Kidney capillary endothelial cell (primary cell): ENCODE measurements at regions not wholly inside any gene's neighbourhood (a gene's known extent, or its start where the extent isn't known, plus 50 kb on each side); places are given as distances from the start of the nearest gene placed in this dataset.
"Not testable (repeated sequence)": the region's sequence is repeated elsewhere in the genome, so short reads cannot be mapped to it uniquely, and the experiment has no call there.

Experiments
- DNase-seq: peaks from one replicate; pipeline ENCODE4 v3.0.0-alpha.2; 2018; ENCODE audit warnings: low spot score

DNA sequence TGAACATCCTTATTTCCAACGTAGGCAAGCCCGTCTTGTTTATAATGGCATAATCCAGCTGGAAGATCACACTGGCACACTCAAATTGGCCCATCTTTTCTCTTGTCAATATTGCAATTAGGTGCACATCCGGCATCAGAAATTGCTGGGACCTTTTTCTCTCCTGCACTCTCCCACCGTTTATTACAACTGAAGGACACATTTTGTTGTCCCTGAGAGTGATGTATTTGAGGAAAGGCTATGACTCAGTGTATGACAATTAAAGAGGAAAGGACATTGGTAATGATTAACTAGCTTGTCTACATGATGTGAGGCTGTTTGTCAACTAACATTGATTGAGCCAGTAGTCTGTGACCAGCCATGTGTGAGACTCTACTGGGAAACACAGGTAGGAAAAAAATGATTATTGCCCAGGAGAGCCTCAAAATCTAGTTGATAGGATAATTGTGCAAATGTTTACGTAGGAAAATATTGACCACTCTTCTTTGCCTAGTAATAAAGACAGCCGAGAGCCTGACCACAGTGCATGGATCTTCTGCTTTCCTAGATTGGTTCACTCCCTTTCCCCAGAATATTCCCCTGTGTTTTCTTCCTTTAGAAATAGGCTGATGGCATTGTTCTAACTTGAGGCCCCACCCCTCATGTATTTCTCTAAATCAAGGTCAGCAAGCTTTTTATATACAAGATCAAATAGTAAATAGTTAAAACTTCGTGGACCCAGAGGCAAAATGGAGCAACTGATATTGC, 230.0 kb upstream of the BTBD3 start:
- peak; percentile 29 for DNase-seq

DNA sequence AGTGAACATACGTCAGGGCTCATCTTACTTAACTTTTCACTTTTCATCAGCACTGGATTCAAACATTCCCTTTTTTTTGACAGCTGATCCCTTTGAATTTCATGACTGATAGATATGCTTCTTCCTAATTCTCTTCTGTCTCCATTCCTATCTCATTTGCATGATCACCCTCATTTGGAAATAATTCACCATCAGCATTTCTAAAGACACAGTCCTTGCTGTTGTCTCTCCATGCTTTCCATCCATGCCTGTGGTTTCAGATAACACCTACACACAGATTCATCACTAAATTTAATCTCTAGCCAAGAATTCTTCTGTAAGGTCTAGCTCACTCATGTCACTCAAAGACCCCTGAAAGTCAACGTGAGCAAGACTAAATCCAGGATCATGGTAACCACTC, 228.4 kb upstream of the BTBD3 start:
- no peak for DNase-seq

DNA sequence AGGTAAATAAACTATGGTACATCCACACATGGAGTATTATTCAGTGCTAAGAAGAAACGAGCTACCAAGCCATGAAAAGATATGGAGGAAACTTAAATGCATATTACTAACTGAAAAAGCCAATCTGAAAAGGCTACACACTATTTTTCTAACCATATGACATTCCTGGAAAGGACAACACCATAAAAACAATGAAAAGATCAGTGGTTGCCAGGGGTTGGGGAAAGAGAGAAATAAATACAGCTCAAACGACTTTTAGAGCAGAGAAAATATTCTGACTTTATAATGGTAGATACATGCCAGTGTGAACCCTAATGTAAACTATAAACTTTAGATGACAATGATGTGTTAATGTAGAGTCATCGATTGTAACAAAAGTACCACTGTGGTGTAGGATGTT, 225.9 kb upstream of the BTBD3 start:
- no peak for DNase-seq

DNA sequence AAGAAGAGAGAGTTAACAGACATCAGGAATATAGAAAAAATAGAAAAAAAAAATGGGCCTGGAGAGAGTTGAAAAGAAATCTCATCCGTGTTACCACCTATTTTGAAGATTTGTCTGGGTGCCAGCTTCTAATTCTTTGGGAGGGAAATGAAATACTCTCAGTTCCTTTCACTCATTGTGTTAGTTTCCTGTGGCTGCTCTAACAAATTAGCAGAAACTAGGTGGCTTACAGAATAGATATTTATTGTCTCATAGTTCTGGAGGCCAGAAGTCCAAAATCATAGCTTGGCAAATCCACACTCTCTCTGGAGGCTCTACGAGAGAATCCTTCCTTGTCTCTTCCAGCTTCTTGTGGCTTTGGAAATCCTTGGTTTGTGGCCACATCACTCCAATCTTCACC, 225.1 kb upstream of the BTBD3 start:
- no peak for DNase-seq

DNA sequence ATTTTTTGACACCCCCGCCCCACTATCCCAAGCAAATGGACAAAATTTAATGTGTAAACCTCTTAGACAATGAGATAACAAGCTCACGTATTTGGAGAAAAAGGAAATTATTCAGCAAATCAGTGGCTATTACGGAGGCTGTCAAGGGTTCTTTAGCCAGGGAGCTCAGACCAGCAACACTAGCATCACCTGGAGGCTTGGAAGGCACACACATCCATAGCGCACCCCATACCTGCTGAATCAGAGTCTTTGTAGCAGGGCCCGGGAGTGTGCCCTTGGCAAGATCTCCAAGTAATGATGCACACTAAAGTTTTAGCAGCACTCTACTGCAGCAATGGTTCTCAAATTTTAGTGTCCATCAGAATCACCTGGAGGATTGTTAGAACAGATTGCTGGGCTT, 223.2 kb upstream of the BTBD3 start:
- DNase-seq = no peak

DNA sequence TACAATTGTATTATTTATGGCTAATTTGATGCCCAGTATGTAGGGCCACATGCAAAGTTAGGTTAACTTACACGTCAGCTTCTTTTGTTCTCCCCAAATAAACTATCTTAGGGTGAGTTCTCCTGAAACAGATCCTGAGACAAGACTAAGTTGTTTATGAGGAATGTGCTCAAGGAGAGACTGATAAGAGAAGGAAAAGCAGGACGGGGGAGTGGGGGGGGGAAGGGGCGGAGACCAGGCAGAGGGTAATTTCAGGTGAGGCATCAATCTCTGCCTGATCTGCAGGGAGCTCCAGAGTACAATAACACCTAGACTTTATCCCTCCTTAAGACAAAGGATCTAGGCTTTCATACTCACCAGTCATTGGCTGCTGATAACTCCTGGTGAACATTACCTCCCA, 220.6 kb upstream of the BTBD3 start:
- DNase-seq = no peak

DNA sequence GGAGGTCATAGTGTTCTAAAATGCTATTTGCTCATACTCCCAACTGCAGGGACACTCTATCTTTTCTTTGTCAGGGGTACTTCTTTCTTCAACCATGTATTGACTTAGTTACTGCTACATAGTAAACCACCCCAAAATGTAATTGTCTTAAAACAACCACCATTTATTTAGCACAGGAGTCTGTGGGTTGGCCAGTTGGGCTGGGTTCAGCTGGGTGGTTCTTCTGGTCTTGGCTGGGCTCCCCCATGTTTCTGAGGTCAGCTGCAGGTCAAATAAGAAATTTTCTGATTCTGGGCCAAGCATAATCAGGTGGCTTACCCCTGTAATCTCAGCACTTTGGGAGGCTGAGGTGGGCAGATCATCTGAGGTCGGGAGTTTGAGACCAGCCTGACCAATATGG, 220.0 kb upstream of the BTBD3 start:
- no peak for DNase-seq

DNA sequence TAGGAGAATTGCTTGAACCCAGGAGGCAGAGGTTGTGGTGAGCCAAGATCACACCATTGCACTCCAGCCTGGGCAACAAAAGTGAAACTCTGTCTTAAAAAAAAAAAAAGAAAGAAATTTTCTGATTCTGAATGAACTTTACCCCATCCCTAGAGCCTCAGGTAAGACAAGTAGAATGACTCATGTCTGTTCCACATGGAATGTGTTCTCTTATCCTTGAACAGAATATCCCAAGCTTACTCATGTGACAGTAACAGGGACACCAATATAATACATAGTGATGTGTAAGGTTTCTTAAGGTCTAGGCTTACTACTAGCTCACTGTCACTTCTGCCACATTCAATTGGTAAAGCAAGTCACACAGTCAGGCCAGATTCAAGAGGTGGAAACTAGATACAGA, 219.6 kb upstream of the BTBD3 start:
- no peak for DNase-seq

DNA sequence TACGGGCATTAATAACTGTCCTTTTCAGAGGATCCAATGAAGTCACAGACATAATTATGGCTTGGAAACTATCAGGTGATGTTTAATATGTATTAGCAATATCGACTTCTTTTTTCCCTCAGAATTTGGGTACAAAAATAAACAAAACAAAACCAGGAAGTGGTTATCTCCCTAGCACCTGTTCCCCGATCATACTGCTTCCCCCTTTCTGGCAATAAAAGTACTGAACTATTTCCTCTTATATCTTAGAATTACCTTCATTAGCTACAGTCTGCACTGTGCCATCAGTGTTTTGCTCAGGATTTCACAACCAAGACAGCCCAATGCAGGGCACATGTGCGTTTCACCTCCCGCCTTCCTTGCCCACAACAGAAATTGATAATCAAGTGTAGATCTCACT, 216.9 kb upstream of the BTBD3 start:
- DNase-seq = no peak

DNA sequence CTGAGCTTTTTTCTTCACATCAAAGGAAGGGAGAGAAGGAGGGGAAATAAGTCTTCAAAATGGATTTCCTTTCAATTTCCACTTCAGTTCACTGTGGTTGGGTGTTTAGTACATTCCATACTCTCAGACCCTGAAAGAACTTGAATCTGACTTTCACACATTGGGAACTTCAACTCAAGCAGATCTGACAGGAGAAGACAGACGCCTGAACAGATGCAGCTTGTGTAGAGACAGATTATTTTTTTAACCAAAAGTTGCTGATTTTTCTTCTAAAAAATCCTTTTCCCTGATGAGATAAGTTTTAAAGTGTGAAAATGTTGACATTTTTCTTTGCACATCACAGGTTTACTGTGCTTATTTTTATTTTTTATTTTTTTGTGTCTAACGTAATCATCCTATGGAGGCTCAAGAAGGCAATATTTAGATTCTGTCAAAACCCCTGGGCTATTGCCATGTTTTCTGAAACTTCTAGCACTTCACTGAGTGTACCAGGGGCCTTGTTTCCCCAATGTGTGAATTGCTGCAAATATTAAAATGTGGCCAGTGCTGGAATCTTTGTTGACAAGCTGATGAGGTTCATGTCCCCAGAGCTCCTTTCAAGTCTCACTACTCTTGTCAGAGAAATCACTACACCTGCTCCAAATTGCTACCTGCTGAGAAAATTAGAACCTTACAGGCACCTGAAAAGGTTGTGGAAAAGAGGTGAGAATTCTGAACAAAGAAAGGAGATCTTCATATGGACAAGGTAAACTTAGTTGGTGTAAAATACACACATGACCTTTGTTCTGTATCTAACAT, 214.8 kb upstream of the BTBD3 start:
- no peak for DNase-seq

DNA sequence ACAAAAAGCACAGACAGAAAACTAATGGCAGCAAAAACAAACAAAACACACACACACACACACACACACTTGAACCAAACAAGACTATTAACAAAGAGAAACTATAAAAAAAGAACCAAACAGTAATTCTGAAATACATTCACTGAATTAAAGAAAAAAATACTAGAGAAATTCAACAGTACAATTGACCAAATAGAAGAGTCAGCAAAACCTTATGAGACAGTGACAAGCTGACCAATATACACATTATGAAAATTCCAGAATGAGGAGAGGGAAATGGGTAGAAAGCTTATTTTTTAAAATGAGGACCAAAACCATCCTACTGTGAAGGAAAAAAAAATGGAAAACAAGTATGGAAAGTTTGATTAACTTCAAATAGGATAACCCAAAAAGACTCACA, 212.2 kb upstream of the BTBD3 start:
- DNase-seq = no peak

DNA sequence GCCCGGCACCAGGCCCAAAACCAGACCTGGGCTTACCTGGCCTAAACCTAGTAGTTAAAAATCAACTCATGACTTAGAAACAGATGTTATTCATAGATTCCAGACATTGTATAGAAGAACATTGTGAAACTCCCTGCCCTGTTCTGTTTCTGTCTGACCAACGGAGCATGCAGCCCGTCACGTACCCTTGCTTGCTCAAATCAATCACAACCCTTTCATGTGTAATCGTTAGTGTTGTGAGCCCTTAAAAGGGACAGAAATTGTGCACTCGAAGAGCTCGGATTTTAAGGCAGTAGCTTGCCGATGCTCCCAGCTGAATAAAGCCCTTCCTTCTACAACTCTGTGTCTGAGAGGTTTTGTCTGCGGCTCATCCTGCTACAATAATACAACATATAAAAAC, 209.5 kb upstream of the BTBD3 start:
- DNase-seq = not testable (repeated sequence)

DNA sequence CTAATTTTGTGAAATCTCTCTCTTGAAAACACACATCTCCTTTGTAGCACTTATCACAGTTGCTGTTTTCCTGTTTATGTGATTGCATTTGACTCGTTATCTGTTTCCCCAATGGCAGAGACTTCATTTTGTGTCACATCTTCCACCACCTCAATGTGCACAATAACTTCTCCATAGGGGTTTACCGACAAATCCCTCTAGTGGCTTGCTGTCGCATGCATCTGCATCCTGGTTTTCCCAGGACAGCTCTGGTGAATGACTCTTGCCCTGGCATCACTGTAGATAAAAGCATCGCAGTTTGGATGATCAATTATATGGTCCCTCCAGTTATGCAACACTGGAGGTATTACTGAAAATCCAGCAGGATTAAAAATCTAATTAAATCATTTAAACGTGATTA, 206.5 kb upstream of the BTBD3 start:
- no peak for DNase-seq

DNA sequence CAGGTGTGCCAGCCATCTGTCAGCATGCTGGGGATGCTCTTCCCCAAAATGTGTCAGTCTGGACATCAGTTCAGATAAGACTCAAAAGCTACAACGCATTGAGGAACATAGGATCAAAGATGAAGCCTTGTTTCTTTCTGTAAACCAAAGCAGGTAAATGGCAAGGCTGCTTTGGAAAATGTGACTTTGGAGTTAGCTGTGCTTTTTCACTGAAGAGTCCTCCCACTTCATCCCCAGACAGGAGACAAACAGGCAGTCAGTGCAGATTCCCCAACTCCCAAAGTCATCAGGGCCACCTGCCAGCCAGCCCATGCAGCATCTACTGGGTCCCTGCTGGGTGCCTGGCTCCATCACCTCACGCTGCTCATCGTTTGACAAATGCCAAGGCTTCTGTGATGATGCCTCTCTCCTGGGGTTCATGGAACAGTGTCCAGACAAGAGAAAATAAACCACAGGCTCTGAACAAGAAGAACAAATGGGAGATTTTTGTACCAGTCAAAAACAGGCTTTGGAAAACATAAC, 205.0 kb upstream of the BTBD3 start:
- DNase-seq = no peak

DNA sequence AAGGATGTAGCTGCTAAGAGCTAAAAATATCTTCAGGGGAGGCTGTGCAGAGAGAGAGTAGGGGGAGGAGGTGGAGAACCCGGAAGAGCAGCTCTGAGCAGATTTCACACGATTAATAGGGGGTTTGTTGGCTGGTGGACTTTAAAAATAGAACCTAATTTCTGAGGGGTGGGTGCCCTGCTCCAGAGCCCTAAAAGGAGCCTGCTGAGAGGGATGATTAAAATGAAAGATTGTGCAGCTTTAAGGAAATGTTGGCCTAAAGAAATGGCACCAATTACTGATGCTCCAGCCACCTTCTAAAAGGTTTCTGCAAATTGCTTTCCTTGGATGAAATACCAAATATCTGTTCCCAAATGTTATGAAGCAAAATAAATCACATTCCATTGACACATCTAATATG, 202.8 kb upstream of the BTBD3 start:
- DNase-seq = no peak

DNA sequence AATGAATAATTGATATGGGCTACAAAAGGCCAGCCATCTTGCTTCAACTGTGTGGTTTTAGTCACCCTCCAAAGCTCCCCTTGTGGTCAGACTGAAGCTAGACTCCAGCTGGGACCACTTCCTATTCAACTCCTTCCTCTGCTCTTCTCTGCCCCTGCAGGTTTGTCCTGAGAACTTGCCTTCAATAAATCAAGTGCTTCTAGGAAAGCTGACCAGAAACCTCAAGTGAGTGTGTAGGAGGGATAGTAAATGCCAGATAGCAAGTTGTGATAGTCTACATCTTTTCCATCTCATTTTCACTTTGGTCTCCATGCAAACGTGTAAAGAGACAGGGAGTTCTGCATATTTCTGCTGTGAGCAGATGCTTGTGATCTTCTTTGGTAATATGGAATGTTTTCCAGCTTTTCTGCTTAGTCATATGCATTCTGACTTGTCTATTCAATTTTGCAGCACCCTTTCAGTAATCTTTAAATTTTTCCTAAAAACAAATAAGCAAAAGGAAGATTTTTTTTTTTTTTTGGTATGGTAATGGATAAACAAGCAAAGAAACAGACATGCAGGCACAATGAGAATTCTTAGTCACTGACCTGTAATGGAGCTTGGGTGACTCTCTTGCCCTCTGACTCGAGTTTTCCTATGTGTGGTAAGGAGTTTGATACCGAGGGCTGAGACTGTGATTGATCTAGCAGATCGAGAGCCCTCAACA, 201.3 kb upstream of the BTBD3 start:
- DNase-seq = peak; percentile 36

DNA sequence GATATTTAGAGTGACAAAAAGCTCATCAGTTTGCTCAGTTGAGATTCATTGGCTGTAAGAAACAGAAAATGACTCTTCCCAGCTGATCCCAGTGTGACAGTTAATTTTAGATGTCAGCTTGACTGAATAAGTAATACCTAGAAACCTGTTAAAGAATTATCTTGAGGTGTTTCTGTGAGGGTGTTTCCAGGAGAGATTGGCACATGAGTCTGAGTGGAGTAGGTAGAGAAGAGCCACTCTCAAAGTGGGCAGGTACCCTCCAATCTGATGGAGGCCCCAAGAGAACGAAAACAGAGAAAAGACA, 200.8 kb upstream of the BTBD3 start:
- no peak for DNase-seq

DNA sequence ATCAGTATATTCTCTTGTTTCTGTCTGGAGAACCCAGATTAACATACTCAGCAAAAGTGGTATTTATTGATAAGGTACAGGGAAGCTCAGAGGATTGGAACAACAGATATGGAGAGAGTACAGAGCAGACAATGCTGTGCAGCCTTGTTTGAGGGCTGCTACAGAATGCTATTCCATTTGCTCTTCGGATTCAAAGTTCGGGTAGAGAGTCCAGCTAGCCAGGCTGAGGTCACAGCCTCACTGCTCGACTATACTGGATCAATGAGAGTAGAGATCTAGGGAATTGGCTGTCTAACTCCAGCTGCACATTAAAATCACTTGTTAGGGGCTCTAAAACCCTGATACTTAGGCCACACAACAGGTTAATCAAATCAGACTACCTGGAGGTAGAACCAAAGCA, 200.1 kb upstream of the BTBD3 start:
- DNase-seq = no peak

DNA sequence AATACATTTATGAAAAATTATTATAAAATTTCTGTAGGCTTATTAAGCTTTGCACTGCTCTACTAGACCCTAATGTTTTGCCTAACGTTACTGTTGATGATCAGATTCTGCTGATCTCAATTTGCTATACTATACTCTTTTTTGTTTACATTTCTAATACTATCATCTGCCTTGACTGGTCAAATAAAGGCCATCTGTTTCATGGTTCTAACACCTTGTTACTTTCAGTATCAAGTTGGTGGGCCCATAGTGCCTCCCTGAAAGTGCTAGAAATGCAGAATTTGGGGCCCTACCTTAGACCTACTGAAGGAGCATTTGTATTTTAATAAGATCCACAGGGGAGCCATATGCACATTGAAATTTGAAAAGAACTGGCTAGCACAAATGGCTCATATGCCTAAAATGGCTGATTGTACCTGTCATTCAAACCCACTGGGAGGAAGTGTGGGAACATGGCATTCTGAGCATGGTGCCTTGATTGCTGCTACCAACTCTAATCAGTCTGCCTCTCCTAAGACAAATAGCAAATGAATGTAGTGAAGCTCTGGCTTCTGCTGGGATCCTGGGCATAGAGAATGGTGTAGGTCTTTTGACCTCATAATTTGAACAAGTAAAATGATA, 199.1 kb upstream of the BTBD3 start:
- no peak for DNase-seq

DNA sequence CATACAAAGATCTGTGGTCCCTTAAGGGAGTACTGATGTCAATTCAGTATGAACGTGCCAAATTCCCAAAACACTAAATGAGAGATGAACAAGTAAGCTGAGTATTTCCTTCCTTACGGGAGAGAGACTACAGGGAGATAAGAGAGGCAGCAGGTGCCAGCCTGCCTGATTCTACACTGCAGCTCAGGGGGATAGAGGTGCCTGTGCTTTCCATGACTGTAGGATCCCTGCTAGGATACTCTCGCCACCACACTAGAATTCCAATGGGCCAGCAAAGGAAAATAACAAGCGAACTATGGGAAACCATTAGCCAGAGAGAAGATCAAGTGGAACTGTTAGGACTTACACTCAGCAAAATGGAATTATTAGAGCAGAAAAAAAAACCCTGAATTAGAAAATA, 198.5 kb upstream of the BTBD3 start:
- DNase-seq = no peak

DNA sequence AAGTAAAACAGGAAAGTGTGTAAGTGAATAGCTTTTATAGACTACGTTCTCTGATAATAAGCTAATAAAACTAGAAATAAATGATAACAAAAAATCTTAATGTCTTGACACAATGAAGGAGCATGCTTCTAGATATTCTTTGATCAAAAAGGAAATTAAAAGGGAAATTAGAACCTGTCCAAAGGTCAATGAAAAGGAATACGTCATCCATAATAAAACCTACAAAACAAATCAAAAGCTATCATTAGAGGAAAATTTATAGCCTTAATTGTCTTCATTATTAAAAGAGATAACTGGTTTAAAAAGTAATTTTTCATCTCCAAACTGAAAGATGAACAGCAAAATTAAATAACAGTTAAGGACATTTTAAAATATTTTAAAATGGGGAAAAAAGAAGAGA, 196.3 kb upstream of the BTBD3 start:
- DNase-seq = no peak

DNA sequence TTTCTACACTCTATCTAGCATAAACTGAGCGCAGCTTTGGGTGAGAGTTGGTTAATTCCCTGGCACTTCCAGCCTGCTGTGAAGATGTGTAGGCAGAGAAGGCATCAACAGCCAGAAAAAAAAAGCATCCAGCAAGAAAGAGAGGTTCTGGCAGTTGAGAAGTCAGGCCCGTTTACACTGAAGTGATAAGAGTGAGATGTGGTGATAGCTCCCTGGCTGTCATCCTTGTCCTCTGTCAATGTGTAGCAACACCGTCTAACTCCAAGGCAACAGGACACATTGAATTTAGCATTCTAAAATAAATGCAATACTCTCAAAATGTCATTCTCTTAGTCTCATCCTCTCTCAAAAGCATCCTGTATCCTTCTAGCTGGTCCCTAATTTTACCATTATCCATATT, 193.6 kb upstream of the BTBD3 start:
- no peak for DNase-seq

DNA sequence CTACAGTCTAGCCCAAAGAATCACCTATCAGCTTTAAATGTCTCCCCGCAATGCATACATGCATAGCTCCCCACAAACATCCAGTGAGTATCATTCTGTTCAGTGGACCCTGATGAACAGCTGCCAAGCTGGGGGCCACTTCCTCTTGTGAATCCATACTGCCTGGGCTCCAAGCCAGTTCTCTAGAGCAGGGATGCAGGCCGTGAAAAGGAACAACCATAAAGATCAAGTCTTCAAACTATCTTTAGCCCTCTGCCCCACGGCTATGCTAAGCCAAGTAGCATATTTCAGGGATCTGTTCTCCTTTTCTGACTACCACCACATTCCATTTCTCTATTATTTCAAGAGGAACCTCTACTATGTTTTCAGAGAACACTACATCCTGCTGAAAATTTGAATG, 191.7 kb upstream of the BTBD3 start:
- DNase-seq = no peak
